Neural progenitor cell (in vitro differentiated cells): ENCODE measurements at regions not wholly inside any gene's neighbourhood (a gene's known extent, or its start where the extent isn't known, plus 50 kb on each side); places are given as distances from the start of the nearest gene placed in this dataset.

Experiments
- DNase-seq: peaks from one replicate; pipeline ENCODE4 v3.0.0-alpha.2; 2016; ENCODE audit warnings: low spot score
- H2AFZ ChIP-seq: fragments of 200-600 bp; sonication (generic); replicated peaks from 2 replicates; pipeline ENCODE4 v1.6.1; 2016; ENCODE audit warnings: antibody characterized with exemption
- H3F3A ChIP-seq: fragments of 200-600 bp; sonication (generic); 2 replicates; pipeline ENCODE4 v1.6.1; 2016; ENCODE audit warnings: antibody characterized with exemption, low read depth
- H3K27ac ChIP-seq: fragments of 200-600 bp; sonication (generic); 2 replicates; pipeline ENCODE4 v1.5.1; 2016; ENCODE audit warnings: mild to moderate bottlenecking
- H3K27me3 ChIP-seq: fragments of 200-600 bp; sonication (generic); 2 replicates; pipeline ENCODE4 v1.6.1; 2016; ENCODE audit warnings: mild to moderate bottlenecking, moderate library complexity
- H3K36me3 ChIP-seq: fragments of 200-600 bp; sonication (generic); 2 replicates; pipeline ENCODE4 v1.5.1; 2016
- H3K4me1 ChIP-seq: fragments of 200-600 bp; sonication (generic); 2 replicates; pipeline ENCODE4 v1.6.1; 2016; ENCODE audit warnings: mixed run types
- H3K4me2 ChIP-seq: fragments of 200-600 bp; sonication (generic); 2 replicates; pipeline ENCODE4 v1.6.1; 2016
- H3K4me3 ChIP-seq: fragments of 200-600 bp; sonication (generic); 2 replicates; pipeline ENCODE4 v1.5.1; 2016
- H3K79me2 ChIP-seq: fragments of 200-600 bp; sonication (generic); 2 replicates; pipeline ENCODE4 v1.6.1; 2016; ENCODE audit warnings: low read depth
- H3K9ac ChIP-seq: fragments of 200-600 bp; sonication (generic); 2 replicates; pipeline ENCODE4 v1.6.1; 2016
- H3K9me3 ChIP-seq: fragments of 200-600 bp; sonication (generic); 2 replicates; pipeline ENCODE4 v1.5.1; 2016; ENCODE audit warnings: low read depth
- H4K20me1 ChIP-seq: fragments of 200-600 bp; sonication (generic); 2 replicates; pipeline ENCODE4 v1.6.1; 2016; ENCODE audit warnings: low read depth
- H3K27ac Mint-ChIP-seq: 3 replicates; pipeline ENCODE4 v1.8.0; 2021; ENCODE audit warnings: mixed read lengths
- H3K27me3 Mint-ChIP-seq: 2 replicates; pipeline ENCODE4 v1.8.0; 2022; ENCODE audit warnings: low read depth, mild to moderate bottlenecking, inconsistent platforms, moderate library complexity, mixed read lengths; ENCODE audit not compliant: insufficient read depth
- H3K36me3 Mint-ChIP-seq: 3 replicates; pipeline ENCODE4 v1.8.0; 2021; ENCODE audit warnings: mixed read lengths
- H3K4me1 Mint-ChIP-seq: 3 replicates; pipeline ENCODE4 v1.8.0; 2021; ENCODE audit warnings: mixed read lengths
- H3K4me3 Mint-ChIP-seq: 3 replicates; pipeline ENCODE4 v1.8.0; 2021; ENCODE audit warnings: mild to moderate bottlenecking, moderate library complexity, mixed read lengths
- H3K9me3 Mint-ChIP-seq: 3 replicates; pipeline ENCODE4 v1.8.0; 2020; ENCODE audit warnings: mixed read lengths
- CTCF ChIP-seq: fragments of 200-600 bp; sonication (generic); IDR thresholded peaks from 2 replicates; pipeline ENCODE4 v1.5.1; 2017; ENCODE audit warnings: antibody characterized with exemption, mild to moderate bottlenecking
- EZH2 ChIP-seq: fragments of 200-600 bp; sonication (generic); IDR thresholded peaks from 2 replicates; pipeline ENCODE4 v1.6.1; 2017; ENCODE audit warnings: antibody characterized with exemption, mild to moderate bottlenecking, moderate library complexity
- EZH2phosphoT487 ChIP-seq: fragments of 200-600 bp; sonication (generic); IDR thresholded peaks from 2 replicates; pipeline ENCODE4 v1.6.1; 2017; ENCODE audit warnings: antibody characterized with exemption

- H3K27me3 Mint-ChIP-seq, result peaks cover 10% of the 10 kb centered on the region
- Histone ChIP-seq H3K9ac (no peak overlapping the region), H2AFZ (no peak overlapping the region), H3K4me2 (no peak overlapping the region), H3K4me3 (no peak overlapping the region), H3K27me3 (no peaks in the 10 kb centered on the region), H3K4me1 (peaks cover 11% of the 10 kb centered on the region), H4K20me1 (no peaks in the 10 kb centered on the region), H3F3A (peaks cover 4% of the 10 kb centered on the region), H3K27ac (no peak overlapping the region), H3K79me2 (no peaks in the 10 kb centered on the region), H3K36me3 (no peaks in the 10 kb centered on the region), H3K9me3 (no peaks in the 10 kb centered on the region)
- H3K9me3 Mint-ChIP-seq, result no peaks in the 10 kb centered on the region
- H3K4me3 Mint-ChIP-seq, result no peak overlapping the region
- no peak overlapping the region for H3K27ac Mint-ChIP-seq
- TF ChIP-seq EZH2 (no peak), EZH2phosphoT487 (no peak), CTCF (no peak)
- H3K36me3 Mint-ChIP-seq, result no peaks in the 10 kb centered on the region
- DNase-seq, result no peak
- H3K4me1 Mint-ChIP-seq, result peaks cover 28% of the 10 kb centered on the region
These were observed 55.7 kb upstream of the BOD1L2 start for GRCh38 chr18:57091231-57091630.

GRCh38 chr18:57094175-57094574 lies 52.7 kb upstream of the BOD1L2 start:
- H3K4me1 Mint-ChIP-seq, result peaks cover 26% of the 10 kb centered on the region
- H2AFZ ChIP-seq, result no peak overlapping the region

GRCh38 chr18:57095884-57096283 lies 51.0 kb upstream of the BOD1L2 start:
- H3K9me3 Mint-ChIP-seq, result peaks cover 7% of the 10 kb centered on the region
- peak; percentile 40 for DNase-seq
- no peaks in the 10 kb centered on the region for H3K36me3 Mint-ChIP-seq
- H3K27ac Mint-ChIP-seq, result no peak overlapping the region
- peak overlapping the region; percentile 42 for H3K4me2 ChIP-seq
- H4K20me1 ChIP-seq, result no peaks in the 10 kb centered on the region
- no peak overlapping the region for H2AFZ ChIP-seq
- H3K27me3 ChIP-seq, result no peaks in the 10 kb centered on the region
- H3K4me3 Mint-ChIP-seq, result no peak overlapping the region
- no peaks in the 10 kb centered on the region for H3K36me3 ChIP-seq
- H3K4me1 ChIP-seq, result peaks cover 11% of the 10 kb centered on the region
- H3K79me2 ChIP-seq, result no peaks in the 10 kb centered on the region
- H3K4me3 ChIP-seq, result no peak overlapping the region
- no peak overlapping the region for H3K9ac ChIP-seq
- peaks cover 26% of the 10 kb centered on the region for H3K4me1 Mint-ChIP-seq
- peaks cover 8% of the 10 kb centered on the region for H3K27me3 Mint-ChIP-seq
- TF ChIP-seq CTCF (no peak), EZH2 (no peak), EZH2phosphoT487 (no peak)
- no peak overlapping the region for H3K27ac ChIP-seq
- peaks cover 4% of the 10 kb centered on the region for H3F3A ChIP-seq
- no peaks in the 10 kb centered on the region for H3K9me3 ChIP-seq

More at GRCh38 chr18:57094175-57094574, 52.7 kb upstream of the BOD1L2 start:
- Histone ChIP-seq H3K9ac (no peak overlapping the region), H3K4me3 (no peak overlapping the region), H3K27ac (no peak overlapping the region), H3F3A (peaks cover 4% of the 10 kb centered on the region), H4K20me1 (no peaks in the 10 kb centered on the region), H3K4me1 (peaks cover 11% of the 10 kb centered on the region), H3K79me2 (no peaks in the 10 kb centered on the region), H3K4me2 (no peak overlapping the region), H3K36me3 (no peaks in the 10 kb centered on the region), H3K9me3 (no peaks in the 10 kb centered on the region), H3K27me3 (no peaks in the 10 kb centered on the region)
- H3K27me3 Mint-ChIP-seq, result peaks cover 8% of the 10 kb centered on the region
- DNase-seq, result no peak
- H3K36me3 Mint-ChIP-seq, result no peaks in the 10 kb centered on the region
- H3K27ac Mint-ChIP-seq, result peak overlapping the region; percentile 34
- H3K4me3 Mint-ChIP-seq, result no peak overlapping the region
- no peak for TF ChIP-seq CTCF
- TF ChIP-seq EZH2, result no peak
- TF ChIP-seq EZH2phosphoT487, result no peak
- no peaks in the 10 kb centered on the region for H3K9me3 Mint-ChIP-seq
